ENCODE measurements at regions not wholly inside any gene's neighbourhood (a gene's known extent, or its start where the extent isn't known, plus 50 kb on each side); places are given as distances from the start of the nearest gene placed in this dataset.

GRCh38 chr1:79196211-79196610 is 189.7 kb upstream of the ADGRL4 start:
- in situ Hi-C loops (cut with MboI; ENCODE audit: low pct_unique_long_range_greater_than_20kb, low sequenced_read_pairs, unreplicated experiment) = no loop called here
- DNase-seq (ENCODE audit: low spot score) = no peak
- TF ChIP-seq CTCF (IDR thresholded peaks at IDR 0.05; ENCODE audit: extremely low read depth, insufficient read depth, missing control alignments) = no peak

GRCh38 chr1:79193211-79194079 is 186.9 kb upstream of the ADGRL4 start:
- in situ Hi-C loops (cut with MboI; ENCODE audit: low pct_unique_long_range_greater_than_20kb, low sequenced_read_pairs, unreplicated experiment) = no loop called here
- no peak for DNase-seq (ENCODE audit: low spot score)
- TF ChIP-seq CTCF (IDR thresholded peaks at IDR 0.05; ENCODE audit: extremely low read depth, insufficient read depth, missing control alignments) = no peak

- no peak for TF ChIP-seq CTCF (IDR thresholded peaks at IDR 0.05; ENCODE audit: extremely low read depth, insufficient read depth, missing control alignments)
- in situ Hi-C loops (cut with MboI; ENCODE audit: low pct_unique_long_range_greater_than_20kb, low sequenced_read_pairs, unreplicated experiment) = no loop called here
- DNase-seq (ENCODE audit: low spot score) = no peak
Measured at GRCh38 chr1:79190074-79190473, 183.5 kb upstream of the ADGRL4 start.

- no peak for DNase-seq (ENCODE audit: low spot score)
- in situ Hi-C loops (cut with MboI; ENCODE audit: low pct_unique_long_range_greater_than_20kb, low sequenced_read_pairs, unreplicated experiment) = no loop called here
- no peak for TF ChIP-seq CTCF (IDR thresholded peaks at IDR 0.05; ENCODE audit: extremely low read depth, insufficient read depth, missing control alignments)
Measured at GRCh38 chr1:79188337-79188736, 181.8 kb upstream of the ADGRL4 start.

- DNase-seq (ENCODE audit: low spot score) = no peak
- in situ Hi-C loops (cut with MboI; ENCODE audit: low pct_unique_long_range_greater_than_20kb, low sequenced_read_pairs, unreplicated experiment) = no loop called here
- no peak for TF ChIP-seq CTCF (IDR thresholded peaks at IDR 0.05; ENCODE audit: extremely low read depth, insufficient read depth, missing control alignments)
Measured at GRCh38 chr1:79186260-79186659, 179.7 kb upstream of the ADGRL4 start.

- in situ Hi-C loops (cut with MboI; ENCODE audit: low pct_unique_long_range_greater_than_20kb, low sequenced_read_pairs, unreplicated experiment) = no loop called here
- TF ChIP-seq CTCF (IDR thresholded peaks at IDR 0.05; ENCODE audit: extremely low read depth, insufficient read depth, missing control alignments) = no peak
- DNase-seq (ENCODE audit: low spot score) = no peak
Measured at GRCh38 chr1:79177844-79178243, 171.3 kb upstream of the ADGRL4 start.

Data from GM13977 (cell line).